ENCODE measurements at regions not wholly inside any gene's neighbourhood (a gene's known extent, or its start where the extent isn't known, plus 50 kb on each side); places are given as distances from the start of the nearest gene placed in this dataset.

GRCh38 chr13:40355126-40355724 lies 311.2 kb downstream of the FOXO1 start:
- TF ChIP-seq CTCF (IDR thresholded peaks at IDR 0.05; ENCODE audit: low read length): no peak
- no peak for TF ChIP-seq EZH2 (IDR thresholded peaks at IDR 0.05; ENCODE audit: borderline replicate concordance, low read length)
